ENCODE measurements at regions not wholly inside any gene's neighbourhood (a gene's known extent, or its start where the extent isn't known, plus 50 kb on each side); places are given as distances from the start of the nearest gene placed in this dataset.

- TF ChIP-seq, protein P1, sequence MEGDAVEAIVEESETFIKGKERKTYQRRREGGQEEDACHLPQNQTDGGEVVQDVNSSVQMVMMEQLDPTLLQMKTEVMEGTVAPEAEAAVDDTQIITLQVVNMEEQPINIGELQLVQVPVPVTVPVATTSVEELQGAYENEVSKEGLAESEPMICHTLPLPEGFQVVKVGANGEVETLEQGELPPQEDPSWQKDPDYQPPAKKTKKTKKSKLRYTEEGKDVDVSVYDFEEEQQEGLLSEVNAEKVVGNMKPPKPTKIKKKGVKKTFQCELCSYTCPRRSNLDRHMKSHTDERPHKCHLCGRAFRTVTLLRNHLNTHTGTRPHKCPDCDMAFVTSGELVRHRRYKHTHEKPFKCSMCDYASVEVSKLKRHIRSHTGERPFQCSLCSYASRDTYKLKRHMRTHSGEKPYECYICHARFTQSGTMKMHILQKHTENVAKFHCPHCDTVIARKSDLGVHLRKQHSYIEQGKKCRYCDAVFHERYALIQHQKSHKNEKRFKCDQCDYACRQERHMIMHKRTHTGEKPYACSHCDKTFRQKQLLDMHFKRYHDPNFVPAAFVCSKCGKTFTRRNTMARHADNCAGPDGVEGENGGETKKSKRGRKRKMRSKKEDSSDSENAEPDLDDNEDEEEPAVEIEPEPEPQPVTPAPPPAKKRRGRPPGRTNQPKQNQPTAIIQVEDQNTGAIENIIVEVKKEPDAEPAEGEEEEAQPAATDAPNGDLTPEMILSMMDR (IDR thresholded peaks at IDR 0.05): no peak
- no peak for TF ChIP-seq POLR2A (IDR thresholded peaks at IDR 0.05)
Measured at GRCh38 chr5:74152625-74153254, 487.8 kb downstream of the ENC1 start.

All from testis (tissue), 2 donors.